ENCODE measurements at regions not wholly inside any gene's neighbourhood (a gene's known extent, or its start where the extent isn't known, plus 50 kb on each side); places are given as distances from the start of the nearest gene placed in this dataset.

DNA sequence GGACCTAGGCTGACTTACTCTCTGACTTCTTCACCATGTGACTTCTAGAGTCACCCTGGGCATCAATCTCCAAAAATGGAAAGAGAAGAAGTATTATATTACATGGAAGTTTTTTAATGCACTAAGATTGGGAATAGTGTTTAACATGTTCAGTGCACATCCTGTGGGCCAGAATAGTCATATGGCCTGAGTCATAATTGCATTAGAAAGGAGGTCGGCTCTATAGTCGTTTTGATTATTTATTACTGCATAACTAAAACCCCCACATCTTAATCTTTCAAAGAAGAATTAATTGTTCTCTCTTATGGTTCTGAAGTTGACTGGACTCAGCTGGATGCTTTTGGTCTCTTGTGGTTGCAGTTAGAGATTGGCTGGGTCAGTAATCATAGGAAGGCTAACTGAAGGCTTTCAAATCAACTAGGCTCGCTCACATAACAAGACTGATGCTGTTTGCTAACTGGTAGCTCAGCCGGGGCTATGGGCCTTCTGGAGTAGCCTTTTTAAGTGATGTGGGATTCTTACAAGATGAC lies 810.6 kb upstream of the ADGRL4 start:
- TF ChIP-seq CTCF (IDR thresholded peaks at IDR 0.05) (no peak), POLR2A (IDR thresholded peaks at IDR 0.05) (no peak)

Data from right lobe of liver (tissue), 4 donors.